A549 (cell line): ENCODE measurements at regions not wholly inside any gene's neighbourhood (a gene's known extent, or its start where the extent isn't known, plus 50 kb on each side); places are given as distances from the start of the nearest gene placed in this dataset.

Source experiments
- ATAC-seq, 2 experiments: fragments of 200-7000 bp in 1 of 2; fragments of >200 bp in 1 of 2; cut with Nextera tagmentation in 1 of 2; cut with Tn5 transposase in 1 of 2; 3 replicates each; pipeline versions ENCODE4 v1.8.0 to v1.9.1; 2018 to 2020; ENCODE audit warnings: mild to moderate bottlenecking in 1 of 2, moderate library complexity in 1 of 2
- CTCF ChIA-PET: fragments of 300-600 bp; sonication (Branson Sonifier 250); formaldehyde crosslinking; extraction: SDS; loops from one replicate; lab custom pipeline; 2021; ENCODE audit warnings: antibody characterized with exemption, inconsistent platforms; lab: Yijun Ruan, JAX
- POLR2A ChIA-PET: fragments of 350-600 bp; formaldehyde crosslinking; extraction: SDS; loops from one replicate; lab custom pipeline; 2021; ENCODE audit warnings: antibody characterized with exemption, inconsistent platforms; lab: Yijun Ruan, JAX
- DNase-seq, 2 experiments: peaks; one replicate each; pipeline versions ENCODE4 v3.0.0 to v3.0.0-alpha.2; 2011 to 2016; ENCODE audit warnings: low read depth in 1 of 2, low spot score in 1 of 2
- FAIRE-seq: peaks from 2 replicates; lab custom pipeline; 2011; peaks lifted over from hg19 to GRCh38; lab: Jason Lieb, UNC
- H3K27ac ChIP-seq, 2 experiments: fragments of >200 bp; sonication (Bioruptor Twin); formaldehyde crosslinking; 3 replicates each; pipeline ENCODE4 v1.5.1; 2016 to 2017
- H3K4me1 ChIP-seq: fragments of >200 bp; sonication (Bioruptor Twin); formaldehyde crosslinking; 3 replicates; pipeline ENCODE4 v1.6.1; 2016
- H3K4me2 ChIP-seq: fragments of >200 bp; sonication (Bioruptor Twin); formaldehyde crosslinking; 3 replicates; pipeline ENCODE4 v1.6.1; 2016
- H3K4me3 ChIP-seq: fragments of >200 bp; sonication (Bioruptor Twin); formaldehyde crosslinking; 3 replicates; pipeline ENCODE4 v1.5.1; 2016
- H3K9me3 ChIP-seq: fragments of >200 bp; sonication (Bioruptor Twin); formaldehyde crosslinking; 3 replicates; pipeline ENCODE4 v1.6.1; 2016
- ATOH8 ChIP-seq: fragments of 250-450 bp; sonication (Bioruptor Pico); IDR thresholded peaks from 2 replicates; pipeline ENCODE4 v1.5.0; 2020; ENCODE audit warnings: low read depth, mild to moderate bottlenecking, moderate library complexity
- CBX8 ChIP-seq: fragments of 200-600 bp; sonication (generic); IDR thresholded peaks from 2 replicates; pipeline ENCODE4 v1.6.1; 2016
- CEBPB ChIP-seq, 2 experiments: fragments of >200 bp in 1 of 2; sonication (Bioruptor Twin) in 1 of 2; formaldehyde crosslinking in 1 of 2; IDR thresholded peaks; 2 replicates each; pipeline ENCODE4 v1.6.1; 2012 to 2016
- CTCF ChIP-seq: fragments of >200 bp; sonication (Bioruptor Twin); formaldehyde crosslinking; IDR thresholded peaks from 3 replicates; pipeline ENCODE4 v1.5.1; 2016
- E2F6 ChIP-seq: IDR thresholded peaks from 2 replicates; pipeline ENCODE4 v1.6.1; 2012; ENCODE audit warnings: low read depth, borderline replicate concordance
- ESRRA ChIP-seq: fragments of 150-350 bp; IDR thresholded peaks from 2 replicates; pipeline ENCODE4 v1.6.1; 2014; ENCODE audit warnings: mild to moderate bottlenecking, low read length, borderline replicate concordance
- FOXS1 ChIP-seq: fragments of 250-450 bp; sonication (Bioruptor Pico); IDR thresholded peaks from 2 replicates; pipeline ENCODE4 v1.5.0; 2020; ENCODE audit warnings: mild to moderate bottlenecking, moderate library complexity
- HOXB13 ChIP-seq: fragments of 250-450 bp; sonication (Bioruptor Pico); IDR thresholded peaks from 2 replicates; pipeline ENCODE4 v1.5.0; 2020; ENCODE audit warnings: low read depth, mild to moderate bottlenecking, moderate library complexity
- JUNB ChIP-seq: fragments of >200 bp; sonication (Bioruptor Twin); formaldehyde crosslinking; IDR thresholded peaks from 2 replicates; pipeline ENCODE4 v1.6.1; 2016
- KDM1A ChIP-seq: fragments of 200-600 bp; sonication (generic); IDR thresholded peaks from 2 replicates; pipeline ENCODE4 v1.6.1; 2016; ENCODE audit warnings: low read depth, mild to moderate bottlenecking
- MAFK ChIP-seq: fragments of 450-650 bp; IDR thresholded peaks from 2 replicates; pipeline ENCODE4 v1.6.1; 2014; ENCODE audit not compliant: partially characterized antibody
- MAZ ChIP-seq: fragments of 150-350 bp; IDR thresholded peaks from 2 replicates; pipeline ENCODE4 v1.6.1; 2014; ENCODE audit warnings: antibody characterized with exemption, low read depth, low read length, borderline replicate concordance
- PBX3 ChIP-seq: IDR thresholded peaks from 2 replicates; pipeline ENCODE4 v1.6.1; 2012
- RAD21 ChIP-seq, 2 experiments: fragments of >200 bp in 1 of 2; sonication (Bioruptor Twin) in 1 of 2; formaldehyde crosslinking in 1 of 2; IDR thresholded peaks in 1 of 2; conservative IDR thresholded peaks in 1 of 2; 2 replicates in 1 of 2; 3 replicates in 1 of 2; pipeline ENCODE4 v1.6.1; 2012 to 2018; ENCODE audit warnings: inconsistent platforms in 1 of 2
- REST ChIP-seq: fragments of 200-600 bp; sonication (generic); IDR thresholded peaks from 2 replicates; pipeline ENCODE4 v1.6.1; 2016; ENCODE audit warnings: antibody characterized with exemption, mild to moderate bottlenecking, moderate library complexity
- RNF2 ChIP-seq: fragments of 200-600 bp; sonication (generic); IDR thresholded peaks from 2 replicates; pipeline ENCODE4 v1.6.1; 2016; ENCODE audit warnings: low read depth, mild to moderate bottlenecking, antibody characterized with exemption, moderate library complexity, borderline replicate concordance
- SREBF2 ChIP-seq: fragments of 450-650 bp; IDR thresholded peaks from 2 replicates; pipeline ENCODE4 v1.6.1; 2014; ENCODE audit warnings: mild to moderate bottlenecking, moderate library complexity
- TP53 ChIP-seq: fragments of 250-450 bp; sonication (Bioruptor Pico); IDR thresholded peaks from 2 replicates; pipeline ENCODE4 v1.5.0; 2021; ENCODE audit warnings: mild to moderate bottlenecking, moderate library complexity
- WGBS: methylation state at CpG from one replicate; pipeline ENCODE4 v1.1.6; 2017; ENCODE audit errors: missing lambda C conversion rate; 5-methylcytosine and 5-hydroxymethylcytosine counted together

- TF ChIP-seq CBX8 (no peak), E2F6 (no peak), REST (no peak), FOXS1 (CRISPR knock-in tag) (no peak), KDM1A (no peak), TP53 (no peak)
- H3K9me3 ChIP-seq = no peaks in the 10 kb centered on the region
- no peak for DNase-seq
- FAIRE-seq = no peak
- WGBS = 2% methylated on average over 2 of the region's 2 CpGs
- ATAC-seq = no peak
- no peak overlapping the region for H3K4me3 ChIP-seq
- CTCF ChIA-PET = no interaction called here
- POLR2A ChIA-PET = no interaction called here
- no peak overlapping the region for H3K4me2 ChIP-seq
- no peak overlapping the region for H3K27ac ChIP-seq
- H3K4me1 ChIP-seq = no peaks in the 10 kb centered on the region
Observed at GRCh38 chr1:177609953-177610352, 359.9 kb downstream of the SEC16B start.

- TF ChIP-seq ATOH8 (CRISPR knock-in tag) (no peak), MAZ (no peak), SREBF2 (no peak), CEBPB (IDR thresholded peaks at IDR 0.05) (no peak), MAFK (no peak), ESRRA (no peak), CTCF (no peak), RNF2 (no peak), JUNB (no peak), PBX3 (no peak), RAD21 (conservative IDR thresholded peaks at IDR 0.05 in 1 of 2, IDR thresholded peaks at IDR 0.05 in 1 of 2) (no peak), HOXB13 (no peak)
Observed at GRCh38 chr1:177600936-177601335, 368.9 kb downstream of the SEC16B start.

More at GRCh38 chr1:177600936-177601335, 368.9 kb downstream of the SEC16B start:
- CTCF ChIA-PET = no interaction called here
- Histone ChIP-seq H3K4me3 (no peak overlapping the region), H3K4me1 (no peaks in the 10 kb centered on the region), H3K9me3 (no peaks in the 10 kb centered on the region), H3K4me2 (no peak overlapping the region), H3K27ac (no peak overlapping the region)
- POLR2A ChIA-PET = no interaction called here
- 0% methylated on average over 1 of the region's 1 CpG for WGBS
- no peak for FAIRE-seq
- ATAC-seq = no peak
- no peak for DNase-seq
